H9 (cell line): ENCODE measurements at regions not wholly inside any gene's neighbourhood (a gene's known extent, or its start where the extent isn't known, plus 50 kb on each side); places are given as distances from the start of the nearest gene placed in this dataset.

ENCODE experiments used
- DNase-seq: peaks from one replicate; pipeline ENCODE4 v3.0.0-alpha.2; 2017
- H2AFZ ChIP-seq: one replicate; pipeline ENCODE4 v1.6.1; 2013; ENCODE audit warnings: mild to moderate bottlenecking, low read length, control low read depth, moderate library complexity
- H2AK5ac ChIP-seq: 2 replicates; pipeline ENCODE4 v1.6.1; 2013; ENCODE audit warnings: low read length, control low read depth, mixed read lengths; ENCODE audit not compliant: insufficient read length
- H2BK120ac ChIP-seq: one replicate; pipeline ENCODE4 v1.6.1; 2013; ENCODE audit warnings: low read depth, mild to moderate bottlenecking, low read length, control low read depth, inconsistent platforms; ENCODE audit not compliant: poor library complexity, severe bottlenecking
- H2BK12ac ChIP-seq: 2 replicates; pipeline ENCODE4 v1.6.1; 2013; ENCODE audit warnings: low read length, control low read depth, mixed read lengths, low read depth; ENCODE audit not compliant: insufficient read length
- H2BK15ac ChIP-seq: 2 replicates; pipeline ENCODE4 v1.6.1; 2013; ENCODE audit warnings: low read depth, low read length, control low read depth
- H2BK20ac ChIP-seq: one replicate; pipeline ENCODE4 v1.6.1; 2013; ENCODE audit warnings: low read depth, mild to moderate bottlenecking, low read length, control low read depth, inconsistent platforms; ENCODE audit not compliant: poor library complexity, severe bottlenecking
- H2BK5ac ChIP-seq: 2 replicates; pipeline ENCODE4 v1.6.1; 2013; ENCODE audit warnings: low read length, control low read depth, mixed read lengths; ENCODE audit not compliant: insufficient read length
- H3K14ac ChIP-seq: 2 replicates; pipeline ENCODE4 v1.6.1; 2013; ENCODE audit warnings: low read length, control low read depth; ENCODE audit not compliant: insufficient read depth
- H3K18ac ChIP-seq: 2 replicates; pipeline ENCODE4 v1.6.1; 2013; ENCODE audit warnings: low read depth, mild to moderate bottlenecking, mixed read lengths, low read length, control low read depth; ENCODE audit not compliant: insufficient read length
- H3K23ac ChIP-seq: 2 replicates; pipeline ENCODE4 v1.6.1; 2013; ENCODE audit warnings: low read length, control low read depth, mixed read lengths, low read depth; ENCODE audit not compliant: insufficient read length
- H3K23me2 ChIP-seq: 2 replicates; pipeline ENCODE4 v1.6.1; 2013; ENCODE audit warnings: low read depth, mild to moderate bottlenecking, mixed read lengths, low read length, control low read depth; ENCODE audit not compliant: insufficient read length, poor library complexity, severe bottlenecking
- H3K27ac ChIP-seq: 2 replicates; pipeline ENCODE4 v1.5.1; 2013; ENCODE audit warnings: low read length, control low read depth, mixed read lengths, low read depth; ENCODE audit not compliant: insufficient read length
- H3K27me3 ChIP-seq: 2 replicates; pipeline ENCODE4 v1.6.1; 2013; ENCODE audit warnings: low read length, control low read depth, inconsistent platforms; ENCODE audit not compliant: insufficient read depth
- H3K4ac ChIP-seq: 2 replicates; pipeline ENCODE4 v1.6.1; 2013; ENCODE audit warnings: low read depth, mild to moderate bottlenecking, control low read depth, inconsistent platforms, low read length, moderate library complexity
- H3K4me1 ChIP-seq: 2 replicates; pipeline ENCODE4 v1.6.1; 2013; ENCODE audit warnings: low read length, control low read depth, inconsistent platforms; ENCODE audit not compliant: insufficient read depth
- H3K4me2 ChIP-seq: 2 replicates; pipeline ENCODE4 v1.6.1; 2013; ENCODE audit warnings: low read length, control low read depth, mixed read lengths; ENCODE audit not compliant: insufficient read length, insufficient read depth
- H3K56ac ChIP-seq: 2 replicates; pipeline ENCODE4 v1.6.1; 2013; ENCODE audit warnings: low read depth, mild to moderate bottlenecking, mixed read lengths, low read length, control low read depth; ENCODE audit not compliant: insufficient read length
- H3K79me1 ChIP-seq: 2 replicates; pipeline ENCODE4 v1.6.1; 2013; ENCODE audit warnings: low read depth, mild to moderate bottlenecking, moderate library complexity, low read length, control low read depth, inconsistent platforms; ENCODE audit not compliant: insufficient read depth, poor library complexity, severe bottlenecking
- H3K79me2 ChIP-seq: 2 replicates; pipeline ENCODE4 v1.6.1; 2013; ENCODE audit warnings: low read length, control low read depth, inconsistent platforms; ENCODE audit not compliant: insufficient read depth
- H3K9ac ChIP-seq: 2 replicates; pipeline ENCODE4 v1.6.1; 2013; ENCODE audit warnings: low read length, control low read depth, mixed read lengths; ENCODE audit not compliant: insufficient read length; ENCODE audit errors: extremely low read depth
- H3K9me3 ChIP-seq: one replicate; pipeline ENCODE4 v1.6.1; 2013; ENCODE audit warnings: low read depth, low read length, inconsistent platforms; ENCODE audit not compliant: control insufficient read depth
- H3T11ph ChIP-seq: one replicate; pipeline ENCODE4 v1.6.1; 2013; ENCODE audit warnings: mild to moderate bottlenecking, low read length, control low read depth, inconsistent platforms
- H4K20me1 ChIP-seq: one replicate; pipeline ENCODE4 v1.6.1; 2013; ENCODE audit not compliant: control insufficient read depth, insufficient read length, insufficient read depth
- H4K5ac ChIP-seq: 2 replicates; pipeline ENCODE4 v1.6.1; 2013; ENCODE audit warnings: low read depth, mild to moderate bottlenecking, mixed read lengths, low read length, control low read depth; ENCODE audit not compliant: insufficient read length
- H4K8ac ChIP-seq: replicated peaks from 2 replicates; pipeline ENCODE4 v1.6.1; 2013; ENCODE audit warnings: low read length, control low read depth, mixed read lengths, low read depth; ENCODE audit not compliant: insufficient read length
- H4K91ac ChIP-seq: 2 replicates; pipeline ENCODE4 v1.6.1; 2013; ENCODE audit warnings: low read depth, mild to moderate bottlenecking, moderate library complexity, mixed read lengths, low read length, control low read depth; ENCODE audit not compliant: insufficient read length
- H3K27ac Mint-ChIP-seq, 3 experiments: 2 replicates in 2 of 3; 3 replicates in 1 of 3; pipeline ENCODE4 v1.8.0; 2020 to 2021; ENCODE audit warnings: mixed read lengths in 3 of 3, mild to moderate bottlenecking in 1 of 3, moderate library complexity in 1 of 3
- H3K27me3 Mint-ChIP-seq: 2 replicates; pipeline ENCODE4 v1.8.0; 2021; ENCODE audit warnings: low read depth, mild to moderate bottlenecking, moderate library complexity, mixed read lengths
- H3K36me3 Mint-ChIP-seq, 3 experiments: 2 replicates in 2 of 3; 3 replicates in 1 of 3; pipeline ENCODE4 v1.8.0; 2020 to 2021; ENCODE audit warnings: low read depth in 3 of 3, mixed read lengths in 3 of 3; ENCODE audit not compliant: insufficient read depth in 1 of 3
- H3K4me1 Mint-ChIP-seq, 2 experiments: 2 replicates each; pipeline ENCODE4 v1.8.0; 2020; ENCODE audit warnings: mixed read lengths in 2 of 2
- H3K4me3 Mint-ChIP-seq, 2 experiments: 2 replicates in 1 of 2; 3 replicates in 1 of 2; pipeline ENCODE4 v1.8.0; 2020 to 2021; ENCODE audit warnings: mild to moderate bottlenecking in 2 of 2, mixed read lengths in 2 of 2, moderate library complexity in 1 of 2
- H3K9me3 Mint-ChIP-seq, 2 experiments: 2 replicates in 1 of 2; 3 replicates in 1 of 2; pipeline ENCODE4 v1.8.0; 2020; ENCODE audit warnings: mild to moderate bottlenecking in 2 of 2, mixed read lengths in 2 of 2, moderate library complexity in 1 of 2
- CTCF ChIP-seq: fragments of 200-600 bp; sonication (generic); conservative IDR thresholded peaks from 3 replicates; pipeline ENCODE4 v1.8.0; 2021; ENCODE audit warnings: antibody characterized with exemption, mild to moderate bottlenecking

- no peak overlapping the region for H2AFZ ChIP-seq
- H3K9me3 ChIP-seq, result no peaks in the 10 kb centered on the region
- no peaks in the 10 kb centered on the region for H3K79me2 ChIP-seq
- H3K18ac ChIP-seq, result no peak overlapping the region
- no peaks in the 10 kb centered on the region for H3K27me3 ChIP-seq
- no peak overlapping the region for H3K23ac ChIP-seq
- no peak overlapping the region for H2BK5ac ChIP-seq
- no peak overlapping the region for H3K27ac ChIP-seq
- no peaks in the 10 kb centered on the region for H3K79me1 ChIP-seq
- DNase-seq, result no peak
- H2AK5ac ChIP-seq, result no peak overlapping the region
- H3K27me3 Mint-ChIP-seq, result no peaks in the 10 kb centered on the region
- no peak overlapping the region for H2BK20ac ChIP-seq
- H3K4ac ChIP-seq, result no peak overlapping the region
- H3K23me2 ChIP-seq, result no peaks in the 10 kb centered on the region
- H2BK120ac ChIP-seq, result no peak overlapping the region
- no peak overlapping the region for H3K9ac ChIP-seq
- no peak overlapping the region for H2BK15ac ChIP-seq
- no peaks in the 10 kb centered on the region for H4K20me1 ChIP-seq
- no peak overlapping the region for H3K56ac ChIP-seq
- H4K91ac ChIP-seq, result no peak overlapping the region
- H4K5ac ChIP-seq, result no peak overlapping the region
- H3K4me2 ChIP-seq, result no peak overlapping the region
- H4K8ac ChIP-seq, result no peak overlapping the region
- H3K4me3 Mint-ChIP-seq, result no peak overlapping the region
- no peak overlapping the region for H3T11ph ChIP-seq
- no peaks in the 10 kb centered on the region for H3K4me1 ChIP-seq
- no peaks in the 10 kb centered on the region for H3K36me3 Mint-ChIP-seq
- no peak overlapping the region for H3K14ac ChIP-seq
- TF ChIP-seq CTCF, result no peak
- peaks cover 10% of the 10 kb centered on the region in 2 experiments for H3K4me1 Mint-ChIP-seq
- H2BK12ac ChIP-seq, result no peak overlapping the region
- no peak overlapping the region for H3K27ac Mint-ChIP-seq
- H3K9me3 Mint-ChIP-seq, result no peaks in the 10 kb centered on the region
These were observed 94.4 kb downstream of the AVPR1A start for GRCh38 chr12:63056649-63057048.
